A549 (cell line): ENCODE measurements at regions not wholly inside any gene's neighbourhood (a gene's known extent, or its start where the extent isn't known, plus 50 kb on each side); places are given as distances from the start of the nearest gene placed in this dataset.

Experiments
- EHMT2 ChIP-seq: fragments of 200-600 bp; sonication (generic); IDR thresholded peaks from 2 replicates; pipeline ENCODE4 v1.6.1; 2016; ENCODE audit warnings: antibody characterized with exemption, low read depth, mild to moderate bottlenecking, moderate library complexity
- JUN ChIP-seq, 2 experiments: fragments of >200 bp; sonication (Bioruptor Twin); formaldehyde crosslinking; IDR thresholded peaks; 2 replicates in 1 of 2; 3 replicates in 1 of 2; pipeline ENCODE4 v1.6.1; 2016 to 2017
- MYC ChIP-seq: IDR thresholded peaks from 2 replicates; pipeline ENCODE4 v1.6.1; 2012; ENCODE audit warnings: mild to moderate bottlenecking, inconsistent platforms, low read length, improper control_type of control experiment, borderline replicate concordance
- POLR2A ChIP-seq: IDR thresholded peaks from 2 replicates; pipeline ENCODE4 v1.6.1; 2012; ENCODE audit warnings: mild to moderate bottlenecking, low read length
- TF ChIP-seq, protein P1 (sequence below): fragments of 200-600 bp; sonication (generic); IDR thresholded peaks from 2 replicates; pipeline ENCODE4 v1.6.1; 2016; ENCODE audit warnings: antibody characterized with exemption, mild to moderate bottlenecking, moderate library complexity
- TF ChIP-seq, protein P2 (sequence below): fragments of >200 bp; sonication (Bioruptor Twin); formaldehyde crosslinking; IDR thresholded peaks from 3 replicates; pipeline ENCODE4 v1.5.1; 2016
- TF ChIP-seq, protein P3 (sequence below): IDR thresholded peaks from 2 replicates; pipeline ENCODE4 v1.6.1; 2012

DNA sequence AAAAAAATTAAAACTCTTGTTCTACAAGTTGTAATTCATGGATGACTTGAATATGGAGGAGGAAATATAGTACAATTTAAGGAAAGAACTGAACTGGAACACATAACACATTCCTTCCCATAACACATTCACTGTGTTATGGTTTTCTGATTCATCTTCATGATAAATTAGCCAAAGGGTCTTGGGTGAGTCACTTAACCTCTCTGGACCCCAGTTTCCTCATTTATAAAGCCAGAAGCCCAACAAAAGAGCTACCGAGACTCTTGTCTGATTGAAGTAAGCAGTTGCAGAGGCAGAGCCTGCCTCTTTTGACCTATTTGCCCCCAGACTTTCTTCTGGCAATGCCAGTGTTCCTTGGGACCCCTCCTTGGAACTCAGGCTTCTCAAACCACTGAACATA lies 161.9 kb upstream of the KCTD3 start:
- TF ChIP-seq, protein P1, sequence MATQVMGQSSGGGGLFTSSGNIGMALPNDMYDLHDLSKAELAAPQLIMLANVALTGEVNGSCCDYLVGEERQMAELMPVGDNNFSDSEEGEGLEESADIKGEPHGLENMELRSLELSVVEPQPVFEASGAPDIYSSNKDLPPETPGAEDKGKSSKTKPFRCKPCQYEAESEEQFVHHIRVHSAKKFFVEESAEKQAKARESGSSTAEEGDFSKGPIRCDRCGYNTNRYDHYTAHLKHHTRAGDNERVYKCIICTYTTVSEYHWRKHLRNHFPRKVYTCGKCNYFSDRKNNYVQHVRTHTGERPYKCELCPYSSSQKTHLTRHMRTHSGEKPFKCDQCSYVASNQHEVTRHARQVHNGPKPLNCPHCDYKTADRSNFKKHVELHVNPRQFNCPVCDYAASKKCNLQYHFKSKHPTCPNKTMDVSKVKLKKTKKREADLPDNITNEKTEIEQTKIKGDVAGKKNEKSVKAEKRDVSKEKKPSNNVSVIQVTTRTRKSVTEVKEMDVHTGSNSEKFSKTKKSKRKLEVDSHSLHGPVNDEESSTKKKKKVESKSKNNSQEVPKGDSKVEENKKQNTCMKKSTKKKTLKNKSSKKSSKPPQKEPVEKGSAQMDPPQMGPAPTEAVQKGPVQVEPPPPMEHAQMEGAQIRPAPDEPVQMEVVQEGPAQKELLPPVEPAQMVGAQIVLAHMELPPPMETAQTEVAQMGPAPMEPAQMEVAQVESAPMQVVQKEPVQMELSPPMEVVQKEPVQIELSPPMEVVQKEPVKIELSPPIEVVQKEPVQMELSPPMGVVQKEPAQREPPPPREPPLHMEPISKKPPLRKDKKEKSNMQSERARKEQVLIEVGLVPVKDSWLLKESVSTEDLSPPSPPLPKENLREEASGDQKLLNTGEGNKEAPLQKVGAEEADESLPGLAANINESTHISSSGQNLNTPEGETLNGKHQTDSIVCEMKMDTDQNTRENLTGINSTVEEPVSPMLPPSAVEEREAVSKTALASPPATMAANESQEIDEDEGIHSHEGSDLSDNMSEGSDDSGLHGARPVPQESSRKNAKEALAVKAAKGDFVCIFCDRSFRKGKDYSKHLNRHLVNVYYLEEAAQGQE, result no peak
- TF ChIP-seq, protein P2, sequence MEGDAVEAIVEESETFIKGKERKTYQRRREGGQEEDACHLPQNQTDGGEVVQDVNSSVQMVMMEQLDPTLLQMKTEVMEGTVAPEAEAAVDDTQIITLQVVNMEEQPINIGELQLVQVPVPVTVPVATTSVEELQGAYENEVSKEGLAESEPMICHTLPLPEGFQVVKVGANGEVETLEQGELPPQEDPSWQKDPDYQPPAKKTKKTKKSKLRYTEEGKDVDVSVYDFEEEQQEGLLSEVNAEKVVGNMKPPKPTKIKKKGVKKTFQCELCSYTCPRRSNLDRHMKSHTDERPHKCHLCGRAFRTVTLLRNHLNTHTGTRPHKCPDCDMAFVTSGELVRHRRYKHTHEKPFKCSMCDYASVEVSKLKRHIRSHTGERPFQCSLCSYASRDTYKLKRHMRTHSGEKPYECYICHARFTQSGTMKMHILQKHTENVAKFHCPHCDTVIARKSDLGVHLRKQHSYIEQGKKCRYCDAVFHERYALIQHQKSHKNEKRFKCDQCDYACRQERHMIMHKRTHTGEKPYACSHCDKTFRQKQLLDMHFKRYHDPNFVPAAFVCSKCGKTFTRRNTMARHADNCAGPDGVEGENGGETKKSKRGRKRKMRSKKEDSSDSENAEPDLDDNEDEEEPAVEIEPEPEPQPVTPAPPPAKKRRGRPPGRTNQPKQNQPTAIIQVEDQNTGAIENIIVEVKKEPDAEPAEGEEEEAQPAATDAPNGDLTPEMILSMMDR, result no peak
- no peak for TF ChIP-seq MYC
- no peak for TF ChIP-seq EHMT2
- TF ChIP-seq, protein P3, sequence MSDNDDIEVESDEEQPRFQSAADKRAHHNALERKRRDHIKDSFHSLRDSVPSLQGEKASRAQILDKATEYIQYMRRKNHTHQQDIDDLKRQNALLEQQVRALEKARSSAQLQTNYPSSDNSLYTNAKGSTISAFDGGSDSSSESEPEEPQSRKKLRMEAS, result no peak
- TF ChIP-seq POLR2A, result no peak
- no peak for TF ChIP-seq JUN (IDR thresholded peaks at IDR 0.05)
